NCI-H187 (cell line): ENCODE measurements at regions not wholly inside any gene's neighbourhood (a gene's known extent, or its start where the extent isn't known, plus 50 kb on each side); places are given as distances from the start of the nearest gene placed in this dataset.
A peak's percentile ranks its signal among the peaks of the same experiment; 100 is the strongest.
"Not testable (repeated sequence)": the region's sequence is repeated elsewhere in the genome, so short reads cannot be mapped to it uniquely, and the experiment has no call there.

Source experiments
- DNase-seq, 2 experiments: peaks; one replicate each; lab custom pipeline; 2025; lab: John Stamatoyannopoulos, UW

GRCh38 chr6:118367314-118367713 is 180.8 kb upstream of the PLN start:
- DNase-seq = no peak

- DNase-seq = no peak
Measured at GRCh38 chr6:118370722-118371121, 177.4 kb upstream of the PLN start.

GRCh38 chr6:118371955-118372354 is 176.1 kb upstream of the PLN start:
- DNase-seq = no peak

GRCh38 chr6:118372413-118372812 is 175.7 kb upstream of the PLN start:
- no peak for DNase-seq

- peak; percentile 88 to 91 for DNase-seq
Measured at GRCh38 chr6:118377711-118378414, 170.2 kb upstream of the PLN start.

- DNase-seq = not testable (repeated sequence)
Measured at GRCh38 chr6:118380620-118381019, 167.5 kb upstream of the PLN start.

GRCh38 chr6:118382126-118382525 is 166.0 kb upstream of the PLN start:
- no peak for DNase-seq

- DNase-seq = no peak
Measured at GRCh38 chr6:118383924-118384323, 164.2 kb upstream of the PLN start.

- no peak for DNase-seq
Measured at GRCh38 chr6:118386975-118387374, 161.1 kb upstream of the PLN start.

- DNase-seq = no peak
Measured at GRCh38 chr6:118387921-118388701, 160.0 kb upstream of the PLN start.

- no peak for DNase-seq
Measured at GRCh38 chr6:118391086-118391485, 157.0 kb upstream of the PLN start.

GRCh38 chr6:118394106-118394505 is 154.0 kb upstream of the PLN start:
- DNase-seq = no peak

- DNase-seq = no peak
Measured at GRCh38 chr6:118396969-118397368, 151.1 kb upstream of the PLN start.

- no peak for DNase-seq
Measured at GRCh38 chr6:118397671-118398465, 150.2 kb upstream of the PLN start.

- no peak for DNase-seq
Measured at GRCh38 chr6:118400098-118400497, 148.0 kb upstream of the PLN start.

GRCh38 chr6:118400582-118400981 is 147.5 kb upstream of the PLN start:
- no peak for DNase-seq

GRCh38 chr6:118401325-118401975 is 146.6 kb upstream of the PLN start:
- peak in 1 of 2 experiments; percentile 46 for DNase-seq

GRCh38 chr6:118403036-118403435 is 145.1 kb upstream of the PLN start:
- DNase-seq = no peak

GRCh38 chr6:118408863-118409262 is 139.2 kb upstream of the PLN start:
- DNase-seq = no peak

GRCh38 chr6:118410001-118410400 is 138.1 kb upstream of the PLN start:
- no peak for DNase-seq
